DOHH2 (cell line): ENCODE measurements at regions not wholly inside any gene's neighbourhood (a gene's known extent, or its start where the extent isn't known, plus 50 kb on each side); places are given as distances from the start of the nearest gene placed in this dataset.

ENCODE experiments used
- H3F3A ChIP-seq: fragments of 200-600 bp; sonication (generic), shearing (Covaris generic); 2 replicates; pipeline ENCODE4 v1.6.0; 2016; ENCODE audit warnings: antibody characterized with exemption, mild to moderate bottlenecking; ENCODE audit not compliant: control insufficient read depth, insufficient read depth
- H3K27ac ChIP-seq: fragments of 200-600 bp; sonication (generic); 2 replicates; pipeline ENCODE4 v1.5.1; 2014; ENCODE audit warnings: low read depth, mild to moderate bottlenecking, low read length, moderate library complexity
- H3K27me3 ChIP-seq: fragments of 200-600 bp; sonication (generic); 2 replicates; pipeline ENCODE4 v1.6.1; 2014; ENCODE audit warnings: mild to moderate bottlenecking, low read length, mixed read lengths; ENCODE audit not compliant: control insufficient read depth
- H3K36me3 ChIP-seq: fragments of 200-600 bp; sonication (generic); 2 replicates; pipeline ENCODE4 v1.6.1; 2014; ENCODE audit warnings: mild to moderate bottlenecking, low read length, moderate library complexity, mixed read lengths; ENCODE audit not compliant: control insufficient read depth
- H3K4me1 ChIP-seq: fragments of 200-600 bp; sonication (generic); 2 replicates; pipeline ENCODE4 v1.6.1; 2014; ENCODE audit warnings: mild to moderate bottlenecking, low read length, mixed read lengths; ENCODE audit not compliant: control insufficient read depth
- H3K4me2 ChIP-seq: fragments of 200-600 bp; sonication (generic); 2 replicates; pipeline ENCODE4 v1.6.0; 2014; ENCODE audit warnings: mild to moderate bottlenecking, low read length, moderate library complexity
- H3K4me3 ChIP-seq: fragments of 200-600 bp; sonication (generic); 2 replicates; pipeline ENCODE4 v1.5.1; 2014; ENCODE audit warnings: mild to moderate bottlenecking, low read length, mixed read lengths
- H3K79me2 ChIP-seq: fragments of 200-600 bp; sonication (generic); 2 replicates; pipeline ENCODE4 v1.6.1; 2014; ENCODE audit warnings: mild to moderate bottlenecking, low read length, mixed read lengths; ENCODE audit not compliant: control insufficient read depth
- H3K9me2 ChIP-seq: fragments of 200-600 bp; sonication (generic); replicated peaks from 2 replicates; pipeline ENCODE4 v1.6.1; 2014; ENCODE audit warnings: mild to moderate bottlenecking, low read length, mixed read lengths; ENCODE audit not compliant: control insufficient read depth
- H3K9me3 ChIP-seq: fragments of 200-600 bp; sonication (generic); 2 replicates; pipeline ENCODE4 v1.6.1; 2014; ENCODE audit warnings: antibody characterized with exemption, low read length, mixed read lengths; ENCODE audit not compliant: control insufficient read depth, insufficient read depth
- H4K20me1 ChIP-seq: fragments of 200-600 bp; sonication (generic); 2 replicates; pipeline ENCODE4 v1.6.0; 2014; ENCODE audit warnings: low read depth, mild to moderate bottlenecking, antibody characterized with exemption, low read length, moderate library complexity; ENCODE audit not compliant: control insufficient read depth, insufficient read depth
- EZH2phosphoT487 ChIP-seq: fragments of 200-600 bp; sonication (generic); IDR thresholded peaks from 2 replicates; pipeline ENCODE4 v1.6.1; 2017; ENCODE audit warnings: borderline replicate concordance, mild to moderate bottlenecking, antibody characterized with exemption, low read length, moderate library complexity, mixed read lengths
- TF ChIP-seq, protein P1 (sequence below): fragments of 200-600 bp; sonication (generic); IDR thresholded peaks from one replicate; pipeline ENCODE4 v1.5.1; 2014; ENCODE audit warnings: antibody characterized with exemption, mild to moderate bottlenecking, low read depth, low read length; ENCODE audit not compliant: poor library complexity, severe bottlenecking

- no peaks in the 10 kb centered on the region for H4K20me1 ChIP-seq
- no peaks in the 10 kb centered on the region for H3K9me2 ChIP-seq
- H3K27ac ChIP-seq = no peak overlapping the region
- H3F3A ChIP-seq = no peaks in the 10 kb centered on the region
- no peak for TF ChIP-seq EZH2phosphoT487
- TF ChIP-seq, protein P1, sequence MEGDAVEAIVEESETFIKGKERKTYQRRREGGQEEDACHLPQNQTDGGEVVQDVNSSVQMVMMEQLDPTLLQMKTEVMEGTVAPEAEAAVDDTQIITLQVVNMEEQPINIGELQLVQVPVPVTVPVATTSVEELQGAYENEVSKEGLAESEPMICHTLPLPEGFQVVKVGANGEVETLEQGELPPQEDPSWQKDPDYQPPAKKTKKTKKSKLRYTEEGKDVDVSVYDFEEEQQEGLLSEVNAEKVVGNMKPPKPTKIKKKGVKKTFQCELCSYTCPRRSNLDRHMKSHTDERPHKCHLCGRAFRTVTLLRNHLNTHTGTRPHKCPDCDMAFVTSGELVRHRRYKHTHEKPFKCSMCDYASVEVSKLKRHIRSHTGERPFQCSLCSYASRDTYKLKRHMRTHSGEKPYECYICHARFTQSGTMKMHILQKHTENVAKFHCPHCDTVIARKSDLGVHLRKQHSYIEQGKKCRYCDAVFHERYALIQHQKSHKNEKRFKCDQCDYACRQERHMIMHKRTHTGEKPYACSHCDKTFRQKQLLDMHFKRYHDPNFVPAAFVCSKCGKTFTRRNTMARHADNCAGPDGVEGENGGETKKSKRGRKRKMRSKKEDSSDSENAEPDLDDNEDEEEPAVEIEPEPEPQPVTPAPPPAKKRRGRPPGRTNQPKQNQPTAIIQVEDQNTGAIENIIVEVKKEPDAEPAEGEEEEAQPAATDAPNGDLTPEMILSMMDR = no peak
- no peak overlapping the region for H3K4me3 ChIP-seq
- H3K9me3 ChIP-seq = no peaks in the 10 kb centered on the region
- H3K27me3 ChIP-seq = peaks cover 16% of the 10 kb centered on the region; the same call in 1 of the 2 replicates
- no peak overlapping the region for H3K4me2 ChIP-seq
- H3K79me2 ChIP-seq = no peaks in the 10 kb centered on the region
- H3K4me1 ChIP-seq = no peaks in the 10 kb centered on the region
- no peaks in the 10 kb centered on the region for H3K36me3 ChIP-seq
These were observed 196.0 kb downstream of the BCAT1 start for GRCh38 chr12:24752763-24753462.

- Histone ChIP-seq H3K4me3 (no peak overlapping the region), H3K9me2 (no peaks in the 10 kb centered on the region), H3K27ac (no peak overlapping the region), H3K4me2 (no peak overlapping the region), H3K36me3 (no peaks in the 10 kb centered on the region), H4K20me1 (no peaks in the 10 kb centered on the region), H3K4me1 (no peaks in the 10 kb centered on the region), H3K9me3 (no peaks in the 10 kb centered on the region), H3K27me3 (peaks cover 16% of the 10 kb centered on the region; the same call in 1 of the 2 replicates), H3F3A (no peaks in the 10 kb centered on the region), H3K79me2 (no peaks in the 10 kb centered on the region)
- TF ChIP-seq EZH2phosphoT487 = no peak
- TF ChIP-seq, protein P1 = no peak
These were observed 197.7 kb downstream of the BCAT1 start for GRCh38 chr12:24751181-24751580.

GRCh38 chr12:24750263-24750662 lies 198.6 kb downstream of the BCAT1 start:
- Histone ChIP-seq H3K4me2 (no peak overlapping the region), H3K4me1 (no peaks in the 10 kb centered on the region), H3K27ac (no peak overlapping the region)

More at GRCh38 chr12:24750263-24750662, 198.6 kb downstream of the BCAT1 start:
- TF ChIP-seq, protein P1 = no peak
- no peak for TF ChIP-seq EZH2phosphoT487
- no peaks in the 10 kb centered on the region for H3K9me2 ChIP-seq
- no peak overlapping the region for H3K4me3 ChIP-seq
- no peaks in the 10 kb centered on the region for H3K79me2 ChIP-seq
- H3K36me3 ChIP-seq = no peaks in the 10 kb centered on the region
- H3K9me3 ChIP-seq = no peaks in the 10 kb centered on the region
- H3K27me3 ChIP-seq = peaks cover 9% of the 10 kb centered on the region; the same call in 1 of the 2 replicates
- H3F3A ChIP-seq = no peaks in the 10 kb centered on the region
- no peaks in the 10 kb centered on the region for H4K20me1 ChIP-seq
